Testis (tissue), 2 donors: ENCODE measurements at regions not wholly inside any gene's neighbourhood (a gene's known extent, or its start where the extent isn't known, plus 50 kb on each side); places are given as distances from the start of the nearest gene placed in this dataset.

Source experiments
- DNase-seq: peaks from one replicate; pipeline ENCODE4 v3.0.0-alpha.2; 2019
- H3K27ac ChIP-seq, 2 donors: fragments of 200-600 bp; sonication (generic); one replicate each; pipeline ENCODE4 v1.5.1; 2019
- H3K27me3 ChIP-seq: fragments of 200-600 bp; sonication (generic); one replicate; pipeline ENCODE4 v1.5.1; 2019
- H3K36me3 ChIP-seq: fragments of 200-600 bp; sonication (generic); one replicate; pipeline ENCODE4 v1.5.1; 2017; ENCODE audit warnings: low read depth; ENCODE audit errors: missing control alignments
- H3K4me1 ChIP-seq: fragments of 200-600 bp; sonication (generic); one replicate; pipeline ENCODE4 v1.5.1; 2019
- H3K4me3 ChIP-seq, 2 donors: fragments of 200-600 bp; sonication (generic); one replicate each; pipeline ENCODE4 v1.5.1; 2017 to 2019
- H3K9me3 ChIP-seq: fragments of 200-600 bp; sonication (generic); one replicate; pipeline ENCODE4 v1.5.1; 2017
- POLR2A ChIP-seq: fragments of 450-650 bp; IDR thresholded peaks from one replicate; pipeline ENCODE4 v1.6.1; 2017; ENCODE audit warnings: antibody characterized with exemption, mild to moderate bottlenecking, moderate library complexity
- WGBS, 2 donors: methylation state at CpG; one replicate each; pipeline ENCODE4 v1.1.5; 2018; 5-methylcytosine and 5-hydroxymethylcytosine counted together
- intact Hi-C: fragments of 100-400 bp; cut with DNase I; formaldehyde crosslinking; loops from one replicate; pipeline ENCODE4 v1.15.1; 2023; ENCODE audit warnings: low total_unique reads
- TF ChIP-seq, protein P1 (sequence below), 3 experiments: fragments of 450-650 bp in 2 of 3; fragments of 200-600 bp in 1 of 3; sonication (generic) in 1 of 3; IDR thresholded peaks; one replicate each; pipeline ENCODE4 v1.5.1; 2016 to 2019; ENCODE audit warnings: antibody characterized with exemption in 3 of 3, mild to moderate bottlenecking in 2 of 3, moderate library complexity in 1 of 3

DNA sequence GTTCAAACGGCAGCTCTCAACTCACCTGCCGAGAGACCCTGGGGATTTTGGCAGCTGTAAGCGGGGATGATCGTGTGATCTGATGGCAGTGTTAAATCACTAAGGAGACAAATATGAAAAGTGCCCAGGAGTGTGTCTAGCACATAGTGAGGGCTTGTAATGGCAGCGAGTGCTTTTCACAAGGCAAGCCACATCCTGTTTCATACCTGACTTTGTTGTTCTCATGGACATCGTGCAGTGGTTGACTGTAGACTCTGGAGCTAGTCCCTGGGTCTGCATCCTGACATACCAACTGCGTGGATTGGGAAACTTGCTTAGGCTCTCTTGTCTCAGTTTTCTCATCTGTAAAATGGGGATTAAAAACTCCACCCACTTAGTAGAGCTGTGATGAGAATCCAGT is 148.5 kb downstream of the VRK1 start:
- no peak for DNase-seq
- Histone ChIP-seq H3K9me3 (no peaks in the 10 kb centered on the region), H3K4me3 (no peak overlapping the region), H3K27ac (no peak overlapping the region), H3K36me3 (no peaks in the 10 kb centered on the region), H3K27me3 (no peaks in the 10 kb centered on the region), H3K4me1 (no peaks in the 10 kb centered on the region)
- 84 to 93% methylated on average over 7 of the region's 7 CpGs for WGBS, 2 donors
- intact Hi-C loops, result no loop called here
- TF ChIP-seq, protein P1, sequence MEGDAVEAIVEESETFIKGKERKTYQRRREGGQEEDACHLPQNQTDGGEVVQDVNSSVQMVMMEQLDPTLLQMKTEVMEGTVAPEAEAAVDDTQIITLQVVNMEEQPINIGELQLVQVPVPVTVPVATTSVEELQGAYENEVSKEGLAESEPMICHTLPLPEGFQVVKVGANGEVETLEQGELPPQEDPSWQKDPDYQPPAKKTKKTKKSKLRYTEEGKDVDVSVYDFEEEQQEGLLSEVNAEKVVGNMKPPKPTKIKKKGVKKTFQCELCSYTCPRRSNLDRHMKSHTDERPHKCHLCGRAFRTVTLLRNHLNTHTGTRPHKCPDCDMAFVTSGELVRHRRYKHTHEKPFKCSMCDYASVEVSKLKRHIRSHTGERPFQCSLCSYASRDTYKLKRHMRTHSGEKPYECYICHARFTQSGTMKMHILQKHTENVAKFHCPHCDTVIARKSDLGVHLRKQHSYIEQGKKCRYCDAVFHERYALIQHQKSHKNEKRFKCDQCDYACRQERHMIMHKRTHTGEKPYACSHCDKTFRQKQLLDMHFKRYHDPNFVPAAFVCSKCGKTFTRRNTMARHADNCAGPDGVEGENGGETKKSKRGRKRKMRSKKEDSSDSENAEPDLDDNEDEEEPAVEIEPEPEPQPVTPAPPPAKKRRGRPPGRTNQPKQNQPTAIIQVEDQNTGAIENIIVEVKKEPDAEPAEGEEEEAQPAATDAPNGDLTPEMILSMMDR (IDR thresholded peaks at IDR 0.05), result no peak
- no peak for TF ChIP-seq POLR2A

DNA sequence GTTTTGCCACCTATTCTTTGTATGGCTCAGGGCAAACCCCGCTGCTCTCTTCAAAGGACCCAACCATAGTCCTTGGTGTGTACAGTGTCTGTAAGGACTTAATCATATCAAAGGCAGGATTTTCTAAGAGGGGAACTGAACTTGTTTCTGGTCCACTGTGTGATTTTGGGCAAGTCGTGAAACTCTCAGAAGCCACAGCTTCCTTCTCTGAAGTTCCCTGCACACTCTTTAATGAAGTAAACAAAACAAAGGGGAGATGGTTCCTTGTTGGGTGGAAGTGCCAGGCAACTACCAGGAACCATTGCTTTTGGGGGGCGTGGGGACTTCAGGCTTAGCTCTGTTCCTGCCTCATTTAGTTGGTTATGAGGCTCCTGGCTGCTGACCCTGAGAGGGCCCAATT is 152.4 kb downstream of the VRK1 start:
- Histone ChIP-seq H3K4me3 (no peak overlapping the region), H3K27ac (no peak overlapping the region), H3K36me3 (no peaks in the 10 kb centered on the region), H3K27me3 (no peaks in the 10 kb centered on the region), H3K9me3 (no peaks in the 10 kb centered on the region), H3K4me1 (no peaks in the 10 kb centered on the region)
- DNase-seq, result no peak
- TF ChIP-seq, protein P1 (IDR thresholded peaks at IDR 0.05), result no peak
- no peak for TF ChIP-seq POLR2A
- 89 to 91% methylated on average over 3 of the region's 3 CpGs for WGBS, 2 donors
- intact Hi-C loops, result no loop called here

DNA sequence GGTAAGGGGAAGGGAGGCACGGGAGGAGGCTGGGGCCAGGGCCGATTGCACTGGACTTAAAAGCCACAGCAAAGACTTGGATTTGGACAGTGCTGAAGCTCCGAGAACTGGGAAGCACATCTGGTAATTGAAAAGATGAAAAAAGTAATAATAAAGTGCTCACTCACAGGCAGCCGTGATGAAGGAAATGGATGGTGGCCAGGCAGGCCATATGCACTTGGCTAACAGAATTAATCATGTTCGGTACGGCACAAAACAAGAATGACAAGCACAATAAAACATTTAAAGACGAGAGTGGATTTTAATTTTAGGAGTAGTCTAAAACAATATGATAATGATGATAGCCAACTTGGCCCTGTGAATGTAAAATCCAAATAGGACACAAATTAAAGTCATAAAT is 154.3 kb downstream of the VRK1 start:
- intact Hi-C loops, result no loop called here

DNA sequence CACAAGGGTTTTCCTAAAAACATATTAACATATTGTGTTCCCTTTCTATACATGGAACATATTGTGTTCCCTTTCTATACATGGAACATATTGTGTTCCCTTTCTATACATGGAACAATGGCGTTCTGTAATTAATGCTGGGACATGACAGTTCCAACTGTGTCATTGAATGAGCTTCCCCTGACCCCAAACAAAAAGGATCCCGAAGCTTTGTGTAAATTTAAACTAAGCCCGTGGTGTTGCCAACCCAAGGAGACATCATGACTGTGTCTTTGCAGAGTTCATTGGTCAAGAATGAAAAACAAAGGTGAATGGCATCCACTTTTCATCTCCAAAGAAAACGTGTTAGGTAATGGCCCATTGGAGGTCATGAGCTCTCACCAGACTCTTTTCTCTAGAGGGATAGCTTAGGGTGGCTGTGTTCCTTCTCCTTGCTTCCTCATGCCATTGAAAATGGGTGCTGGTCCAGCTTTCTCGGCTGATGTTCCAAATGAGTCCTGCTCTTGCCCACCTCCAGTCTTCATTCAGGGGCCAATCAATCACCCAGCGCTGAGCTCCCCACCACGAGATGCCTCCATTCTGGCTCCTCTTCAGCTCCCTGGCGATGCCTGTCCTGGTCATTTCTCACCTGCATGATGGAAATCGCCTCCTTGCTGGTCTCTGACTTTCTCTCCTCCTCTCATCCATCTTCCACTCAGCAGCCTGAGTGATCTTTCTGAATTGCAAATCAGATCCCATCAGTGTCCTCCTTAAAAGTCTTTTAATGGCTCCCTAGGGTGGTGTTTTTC is 156.1 kb downstream of the VRK1 start:
- Histone ChIP-seq H3K27me3 (no peaks in the 10 kb centered on the region), H3K9me3 (no peaks in the 10 kb centered on the region), H3K4me1 (no peaks in the 10 kb centered on the region), H3K4me3 (no peak overlapping the region), H3K36me3 (no peaks in the 10 kb centered on the region), H3K27ac (no peak overlapping the region)
- TF ChIP-seq, protein P1 (IDR thresholded peaks at IDR 0.05), result no peak
- no peak for TF ChIP-seq POLR2A
- DNase-seq, result no peak
- 87 to 90% methylated on average over 9 of the region's 9 CpGs for WGBS, 2 donors
- intact Hi-C loops, result no loop called here

More for the DNA sequence above, 154.3 kb downstream of the VRK1 start:
- WGBS, 2 donors, result 84 to 86% methylated on average over 7 of the region's 7 CpGs
- Histone ChIP-seq H3K27me3 (no peaks in the 10 kb centered on the region), H3K9me3 (no peaks in the 10 kb centered on the region), H3K36me3 (no peaks in the 10 kb centered on the region), H3K4me1 (no peaks in the 10 kb centered on the region), H3K27ac (no peak overlapping the region), H3K4me3 (no peak overlapping the region)
- no peak for TF ChIP-seq POLR2A
- TF ChIP-seq, protein P1 (IDR thresholded peaks at IDR 0.05), result no peak
- DNase-seq, result no peak

DNA sequence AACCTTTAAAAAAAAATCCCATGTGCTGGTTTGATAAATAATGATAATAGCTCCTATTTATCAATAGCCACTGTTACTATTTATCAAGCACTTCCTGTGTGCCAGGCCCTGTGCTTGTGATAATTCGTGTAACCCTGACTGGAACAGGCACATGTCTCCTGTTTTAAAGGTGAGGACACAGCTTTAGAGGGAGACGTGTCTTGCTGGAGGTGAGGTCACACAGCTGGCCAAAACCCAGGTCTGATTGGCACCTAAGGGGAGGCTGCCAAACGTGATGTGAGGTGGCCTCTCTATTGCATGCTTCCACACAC is 156.6 kb downstream of the VRK1 start:
- no peaks in the 10 kb centered on the region for H3K36me3 ChIP-seq
- no peak overlapping the region for H3K27ac ChIP-seq
- no peaks in the 10 kb centered on the region for H3K9me3 ChIP-seq
- H3K4me3 ChIP-seq, result no peak overlapping the region
- DNase-seq, result no peak
- TF ChIP-seq, protein P1 (IDR thresholded peaks at IDR 0.05), result no peak
- no peak for TF ChIP-seq POLR2A
- WGBS, 2 donors, result 51 to 76% methylated on average over 3 of the region's 3 CpGs
- H3K4me1 ChIP-seq, result no peaks in the 10 kb centered on the region
- H3K27me3 ChIP-seq, result no peaks in the 10 kb centered on the region
- intact Hi-C loops, result no loop called here
